Osteocyte (in vitro differentiated cells): ENCODE measurements at regions not wholly inside any gene's neighbourhood (a gene's known extent, or its start where the extent isn't known, plus 50 kb on each side); places are given as distances from the start of the nearest gene placed in this dataset.

Source experiments
- DNase-seq: peaks from one replicate; pipeline ENCODE4 v3.0.0; 2021; ENCODE audit warnings: mixed read lengths; ENCODE audit not compliant: unreplicated experiment; ENCODE audit errors: extremely low spot score
- H3K27ac Mint-ChIP-seq: one replicate; pipeline ENCODE4 v1.8.0; 2021; ENCODE audit warnings: mild to moderate bottlenecking, mixed read lengths; ENCODE audit not compliant: unreplicated experiment
- H3K27me3 Mint-ChIP-seq: one replicate; pipeline ENCODE4 v1.8.0; 2021; ENCODE audit warnings: mixed read lengths; ENCODE audit not compliant: unreplicated experiment
- H3K36me3 Mint-ChIP-seq: one replicate; pipeline ENCODE4 v1.8.0; 2021; ENCODE audit warnings: mixed read lengths; ENCODE audit not compliant: unreplicated experiment
- H3K4me1 Mint-ChIP-seq: one replicate; pipeline ENCODE4 v1.8.0; 2021; ENCODE audit warnings: mixed read lengths; ENCODE audit not compliant: unreplicated experiment
- H3K4me3 Mint-ChIP-seq: one replicate; pipeline ENCODE4 v1.8.0; 2021; ENCODE audit warnings: mild to moderate bottlenecking, moderate library complexity, mixed read lengths; ENCODE audit not compliant: unreplicated experiment
- H3K9me3 Mint-ChIP-seq: one replicate; pipeline ENCODE4 v1.8.0; 2021; ENCODE audit warnings: mixed read lengths; ENCODE audit not compliant: unreplicated experiment
- CTCF ChIP-seq: fragments of 200-600 bp; sonication (generic); IDR thresholded peaks from 2 replicates; pipeline ENCODE4 v1.5.0; 2021; ENCODE audit warnings: antibody characterized with exemption, mild to moderate bottlenecking, moderate library complexity

- peaks cover 7% of the 10 kb centered on the region for H3K36me3 Mint-ChIP-seq
- peak overlapping the region; percentile 56 for H3K27ac Mint-ChIP-seq
- H3K27me3 Mint-ChIP-seq: no peaks in the 10 kb centered on the region
- H3K4me3 Mint-ChIP-seq: no peak overlapping the region
- DNase-seq: no peak
- H3K9me3 Mint-ChIP-seq: peaks cover 3% of the 10 kb centered on the region
- no peak for TF ChIP-seq CTCF
- peaks cover 76% of the 10 kb centered on the region for H3K4me1 Mint-ChIP-seq
Measured at GRCh38 chr21:16568661-16569060, 838.9 kb downstream of the USP25 start.

- no peak overlapping the region for H3K4me3 Mint-ChIP-seq
- peaks cover 7% of the 10 kb centered on the region for H3K36me3 Mint-ChIP-seq
- no peak for TF ChIP-seq CTCF
- DNase-seq: no peak
- H3K27me3 Mint-ChIP-seq: no peaks in the 10 kb centered on the region
- peaks cover 3% of the 10 kb centered on the region for H3K9me3 Mint-ChIP-seq
- H3K27ac Mint-ChIP-seq: peak overlapping the region; percentile 28
- peaks cover 77% of the 10 kb centered on the region for H3K4me1 Mint-ChIP-seq
Measured at GRCh38 chr21:16569679-16570078, 839.9 kb downstream of the USP25 start.

GRCh38 chr21:16570171-16570570 lies 840.4 kb downstream of the USP25 start:
- Mint-ChIP-seq H3K9me3 (peaks cover 3% of the 10 kb centered on the region), H3K4me3 (no peak overlapping the region), H3K4me1 (peaks cover 80% of the 10 kb centered on the region), H3K36me3 (peaks cover 10% of the 10 kb centered on the region), H3K27me3 (no peaks in the 10 kb centered on the region), H3K27ac (peak overlapping the region; percentile 66)
- no peak for DNase-seq
- TF ChIP-seq CTCF: no peak

- peak overlapping the region; percentile 25 for H3K27ac Mint-ChIP-seq
- no peak for TF ChIP-seq CTCF
- DNase-seq: no peak
- H3K4me3 Mint-ChIP-seq: no peak overlapping the region
- no peaks in the 10 kb centered on the region for H3K27me3 Mint-ChIP-seq
- peaks cover 10% of the 10 kb centered on the region for H3K36me3 Mint-ChIP-seq
- H3K9me3 Mint-ChIP-seq: peaks cover 3% of the 10 kb centered on the region
- H3K4me1 Mint-ChIP-seq: peaks cover 78% of the 10 kb centered on the region
Measured at GRCh38 chr21:16570856-16571255, 841.1 kb downstream of the USP25 start.

- Mint-ChIP-seq H3K4me1 (peaks cover 76% of the 10 kb centered on the region), H3K4me3 (no peak overlapping the region), H3K36me3 (peaks cover 11% of the 10 kb centered on the region), H3K27me3 (no peaks in the 10 kb centered on the region), H3K9me3 (peaks cover 3% of the 10 kb centered on the region), H3K27ac (peak overlapping the region; percentile 25)
- DNase-seq: no peak
- no peak for TF ChIP-seq CTCF
Measured at GRCh38 chr21:16571594-16571993, 841.8 kb downstream of the USP25 start.
